Spinal cord (tissue), 9 donors: ENCODE measurements at regions not wholly inside any gene's neighbourhood (a gene's known extent, or its start where the extent isn't known, plus 50 kb on each side); places are given as distances from the start of the nearest gene placed in this dataset.

ENCODE experiments used
- DNase-seq, 6 donors: peaks; one replicate each; pipeline versions ENCODE4 v3.0.0 to v3.0.0-alpha.2; 2013 to 2015; ENCODE audit warnings: low spot score in 6 of 6, low read depth in 4 of 6
- H3K27ac ChIP-seq: one replicate; pipeline ENCODE4 v1.5.1; 2013; ENCODE audit warnings: low read depth, low read length, control low read depth
- H3K27me3 ChIP-seq: one replicate; pipeline ENCODE4 v1.6.1; 2013; ENCODE audit warnings: low read length; ENCODE audit not compliant: control insufficient read depth, insufficient read depth
- H3K36me3 ChIP-seq: one replicate; pipeline ENCODE4 v1.6.1; 2013; ENCODE audit warnings: low read length; ENCODE audit not compliant: control insufficient read depth, insufficient read depth
- H3K4me1 ChIP-seq: one replicate; pipeline ENCODE4 v1.6.1; 2013; ENCODE audit warnings: low read length; ENCODE audit not compliant: control insufficient read depth, insufficient read depth
- H3K4me3 ChIP-seq: one replicate; pipeline ENCODE4 v1.5.1; 2013; ENCODE audit warnings: low read depth, low read length, control low read depth
- H3K9me3 ChIP-seq: one replicate; pipeline ENCODE4 v1.6.1; 2013; ENCODE audit warnings: low read length; ENCODE audit not compliant: control insufficient read depth, insufficient read depth
- WGBS: methylation state at CpG from one replicate; pipeline ENCODE4 v1.1.5; 2013; ENCODE audit warnings: missing lambda C conversion rate; ENCODE audit not compliant: insufficient coverage; 5-methylcytosine and 5-hydroxymethylcytosine counted together
- donor health status: healthy.

DNA sequence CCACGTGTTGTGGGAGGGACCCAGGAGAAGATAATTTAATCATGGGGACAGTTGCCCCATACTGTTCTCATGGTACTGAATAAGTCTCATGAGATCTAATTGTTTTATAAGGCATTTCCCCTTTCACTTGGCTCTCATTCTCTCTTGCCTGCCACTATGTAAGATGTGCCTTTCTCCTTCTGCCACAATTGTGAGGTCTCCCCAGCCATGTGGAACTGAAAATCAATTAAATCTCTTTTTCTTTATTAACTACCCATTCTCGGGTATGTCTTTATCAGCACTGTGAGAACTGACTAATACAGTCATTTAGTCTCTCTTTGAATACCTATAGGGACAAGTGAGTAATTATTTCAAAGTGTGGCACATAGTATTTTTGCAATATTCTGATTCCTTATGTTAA lies 269.2 kb upstream of the SMARCA2 start:
- no peak overlapping the region for H3K4me3 ChIP-seq
- no peaks in the 10 kb centered on the region for H3K36me3 ChIP-seq
- H3K9me3 ChIP-seq: no peaks in the 10 kb centered on the region
- H3K27me3 ChIP-seq: no peaks in the 10 kb centered on the region
- no peaks in the 10 kb centered on the region for H3K4me1 ChIP-seq
- WGBS: no CpG with 5 or more reads among the region's 2 CpGs
- no peak for DNase-seq
- H3K27ac ChIP-seq: no peak overlapping the region

GRCh38 chr9:1747417-1747967 lies 267.7 kb upstream of the SMARCA2 start:
- Histone ChIP-seq H3K4me1 (no peaks in the 10 kb centered on the region), H3K36me3 (no peaks in the 10 kb centered on the region), H3K27me3 (no peaks in the 10 kb centered on the region), H3K27ac (no peak overlapping the region), H3K9me3 (no peaks in the 10 kb centered on the region), H3K4me3 (no peak overlapping the region)
- WGBS: no CpG with 5 or more reads among the region's 2 CpGs
- peak in 1 of 6 donors; percentile 60 for DNase-seq

DNA sequence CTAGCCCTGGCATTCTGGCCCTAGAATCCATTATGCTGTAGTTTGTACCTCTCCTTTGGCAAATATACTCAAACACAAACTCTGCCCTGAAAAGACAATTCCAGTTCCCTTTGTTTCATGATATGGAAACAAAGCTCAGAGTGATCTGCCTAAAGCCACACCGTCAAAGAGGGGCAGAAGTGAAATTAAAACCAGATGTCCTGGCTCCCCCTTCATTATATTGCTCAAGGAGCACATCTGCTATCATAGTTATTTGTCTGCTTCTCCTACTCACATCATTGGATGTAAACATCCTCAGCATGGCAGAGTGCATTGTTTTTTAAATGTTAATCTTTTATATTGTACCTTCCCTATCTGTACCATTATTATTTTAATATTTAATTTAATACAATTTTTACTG lies 266.7 kb upstream of the SMARCA2 start:
- Histone ChIP-seq H3K27ac (no peak overlapping the region), H3K9me3 (no peaks in the 10 kb centered on the region), H3K4me1 (no peaks in the 10 kb centered on the region), H3K27me3 (no peaks in the 10 kb centered on the region), H3K4me3 (no peak overlapping the region), H3K36me3 (no peaks in the 10 kb centered on the region)
- WGBS: no CpG with 5 or more reads among the region's 1 CpG
- DNase-seq: no peak

- Histone ChIP-seq H3K4me3 (no peak overlapping the region), H3K27me3 (no peaks in the 10 kb centered on the region), H3K9me3 (no peaks in the 10 kb centered on the region), H3K27ac (no peak overlapping the region), H3K4me1 (no peaks in the 10 kb centered on the region), H3K36me3 (no peaks in the 10 kb centered on the region)
- DNase-seq: no peak
- WGBS: 80% methylated on average over 2 of the region's 5 CpGs
These were observed 258.0 kb upstream of the SMARCA2 start for GRCh38 chr9:1757186-1757585.

- WGBS: 82% methylated on average over 1 of the region's 2 CpGs
- no peak for DNase-seq
- H3K27ac ChIP-seq: no peak overlapping the region
- H3K4me1 ChIP-seq: no peaks in the 10 kb centered on the region
- no peak overlapping the region for H3K4me3 ChIP-seq
- H3K9me3 ChIP-seq: no peaks in the 10 kb centered on the region
- no peaks in the 10 kb centered on the region for H3K36me3 ChIP-seq
- H3K27me3 ChIP-seq: no peaks in the 10 kb centered on the region
These were observed 256.1 kb upstream of the SMARCA2 start for GRCh38 chr9:1759009-1759408.

DNA sequence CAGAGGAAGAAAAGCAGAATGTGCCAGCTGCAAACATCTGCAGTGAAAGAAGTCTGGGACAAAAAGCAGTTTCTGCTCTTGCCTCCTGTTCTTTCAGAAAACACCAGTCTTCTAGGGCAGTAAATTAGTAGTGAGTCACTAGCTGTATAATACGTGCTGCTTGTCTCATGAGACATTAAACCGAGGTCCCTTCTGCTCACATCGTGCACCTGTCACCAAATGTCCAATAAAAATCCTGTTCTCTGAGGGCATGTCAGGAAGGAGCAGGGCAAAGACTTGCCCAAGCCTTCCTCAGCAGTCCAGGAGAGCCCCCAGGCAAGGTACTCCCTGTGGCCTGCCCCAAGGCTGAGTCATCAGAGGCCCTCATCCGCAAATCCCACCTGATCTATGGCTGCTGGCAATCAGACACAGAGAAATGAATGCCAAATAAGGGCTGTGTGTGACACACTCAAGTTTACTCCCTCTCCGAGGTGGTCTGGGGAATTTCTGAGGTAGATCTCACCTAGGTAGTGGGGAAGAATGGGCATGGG lies 255.3 kb upstream of the SMARCA2 start:
- no peak overlapping the region for H3K27ac ChIP-seq
- H3K36me3 ChIP-seq: no peaks in the 10 kb centered on the region
- no peaks in the 10 kb centered on the region for H3K4me1 ChIP-seq
- H3K27me3 ChIP-seq: no peaks in the 10 kb centered on the region
- H3K4me3 ChIP-seq: no peak overlapping the region
- no peak for DNase-seq
- H3K9me3 ChIP-seq: no peaks in the 10 kb centered on the region
- WGBS: 60% methylated on average over 2 of the region's 5 CpGs

DNA sequence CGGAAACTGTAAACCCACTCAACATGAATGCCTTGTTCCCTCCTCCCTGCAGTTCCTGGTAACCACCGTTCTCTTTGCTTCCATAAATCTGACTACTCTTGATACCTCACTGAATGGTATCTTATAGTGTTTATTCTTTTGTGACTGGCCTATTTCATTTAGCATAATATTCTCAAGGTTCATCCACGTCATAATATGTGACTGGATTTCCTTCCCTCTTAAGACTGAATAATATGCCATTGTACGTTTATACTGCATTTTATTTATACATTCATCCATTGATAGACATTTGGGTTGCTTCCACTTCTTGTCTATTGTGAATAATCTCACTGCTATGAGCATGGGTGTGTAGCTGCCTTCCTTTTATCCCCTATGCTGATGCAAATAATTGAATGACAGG lies 253.3 kb upstream of the SMARCA2 start:
- no CpG with 5 or more reads among the region's 4 CpGs for WGBS
- no peak overlapping the region for H3K4me3 ChIP-seq
- H3K9me3 ChIP-seq: no peaks in the 10 kb centered on the region
- H3K27ac ChIP-seq: no peak overlapping the region
- H3K36me3 ChIP-seq: no peaks in the 10 kb centered on the region
- DNase-seq: no peak
- no peaks in the 10 kb centered on the region for H3K27me3 ChIP-seq
- no peaks in the 10 kb centered on the region for H3K4me1 ChIP-seq

DNA sequence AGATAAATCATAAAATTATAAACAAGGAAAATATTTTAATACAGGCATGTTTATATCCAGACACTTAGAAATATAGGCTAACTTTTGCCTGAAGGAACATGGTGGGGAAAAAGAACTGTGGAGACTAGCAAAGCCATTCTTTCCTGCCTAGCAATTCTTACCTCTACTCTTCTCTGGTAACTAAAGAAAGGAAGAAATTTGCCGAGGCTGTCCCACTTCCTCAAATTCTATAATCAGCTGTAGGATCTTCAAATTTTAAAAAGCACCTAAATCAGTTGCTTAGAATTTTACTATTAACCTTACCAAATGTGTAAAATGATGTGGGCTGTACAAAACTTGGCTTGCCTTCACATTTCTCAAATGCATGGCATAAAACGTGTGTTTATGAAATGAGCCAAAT lies 249.1 kb upstream of the SMARCA2 start:
- no CpG with 5 or more reads among the region's 2 CpGs for WGBS
- no peak overlapping the region for H3K4me3 ChIP-seq
- no peaks in the 10 kb centered on the region for H3K4me1 ChIP-seq
- no peaks in the 10 kb centered on the region for H3K27me3 ChIP-seq
- H3K9me3 ChIP-seq: no peaks in the 10 kb centered on the region
- no peaks in the 10 kb centered on the region for H3K36me3 ChIP-seq
- DNase-seq: peak in 1 of 6 donors; percentile 18
- H3K27ac ChIP-seq: no peak overlapping the region

- DNase-seq: no peak
- no peaks in the 10 kb centered on the region for H3K4me1 ChIP-seq
- H3K4me3 ChIP-seq: no peak overlapping the region
- H3K36me3 ChIP-seq: no peaks in the 10 kb centered on the region
- WGBS: 79% methylated on average over 3 of the region's 3 CpGs
- no peak overlapping the region for H3K27ac ChIP-seq
- no peaks in the 10 kb centered on the region for H3K9me3 ChIP-seq
- H3K27me3 ChIP-seq: no peaks in the 10 kb centered on the region
These were observed 246.6 kb upstream of the SMARCA2 start for GRCh38 chr9:1768561-1768960.

DNA sequence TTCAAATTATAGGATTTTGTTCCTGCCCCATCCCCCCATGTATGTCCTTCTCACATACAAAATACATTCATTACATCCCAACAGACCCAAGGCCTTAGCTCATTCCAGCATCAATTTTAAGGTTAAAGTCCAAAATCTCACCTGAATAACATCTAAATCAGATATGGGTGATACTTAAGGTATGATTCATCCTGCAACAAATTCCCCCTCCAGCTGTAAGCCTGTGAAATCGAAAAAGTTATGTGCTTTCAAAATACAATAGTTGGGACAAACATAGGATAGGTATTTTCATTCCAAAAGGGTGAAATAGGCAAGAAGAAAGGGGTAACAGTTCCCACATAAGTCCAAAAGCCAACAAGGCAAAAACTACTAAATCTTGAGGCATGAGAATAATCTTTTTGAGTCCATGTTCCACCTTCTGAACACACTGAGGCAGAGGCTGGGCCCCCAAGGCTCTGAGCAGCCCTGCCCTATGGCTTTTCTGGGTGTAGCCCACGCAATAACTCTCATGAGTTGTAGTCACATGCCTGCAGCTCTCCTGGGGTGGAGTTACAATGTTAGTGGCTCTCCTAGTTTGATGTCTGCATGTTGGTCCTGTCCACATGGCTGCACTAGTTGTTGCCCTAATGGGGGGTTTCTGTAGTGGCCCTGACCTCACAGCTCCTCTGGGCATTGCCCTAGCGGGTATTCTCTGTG lies 243.9 kb upstream of the SMARCA2 start:
- Histone ChIP-seq H3K27me3 (no peaks in the 10 kb centered on the region), H3K27ac (no peak overlapping the region), H3K4me3 (no peak overlapping the region), H3K36me3 (no peaks in the 10 kb centered on the region), H3K9me3 (no peaks in the 10 kb centered on the region), H3K4me1 (no peaks in the 10 kb centered on the region)
- no CpG with 5 or more reads among the region's 3 CpGs for WGBS
- DNase-seq: no peak
